ENCODE measurements at regions not wholly inside any gene's neighbourhood (a gene's known extent, or its start where the extent isn't known, plus 50 kb on each side); places are given as distances from the start of the nearest gene placed in this dataset.
A peak's percentile ranks its signal among the peaks of the same experiment; 100 is the strongest.

GRCh38 chr17:55668312-55668920 lies 54.2 kb downstream of the TMEM100 start:
- DNase-seq (ENCODE audit: low spot score), result no peak

DNA sequence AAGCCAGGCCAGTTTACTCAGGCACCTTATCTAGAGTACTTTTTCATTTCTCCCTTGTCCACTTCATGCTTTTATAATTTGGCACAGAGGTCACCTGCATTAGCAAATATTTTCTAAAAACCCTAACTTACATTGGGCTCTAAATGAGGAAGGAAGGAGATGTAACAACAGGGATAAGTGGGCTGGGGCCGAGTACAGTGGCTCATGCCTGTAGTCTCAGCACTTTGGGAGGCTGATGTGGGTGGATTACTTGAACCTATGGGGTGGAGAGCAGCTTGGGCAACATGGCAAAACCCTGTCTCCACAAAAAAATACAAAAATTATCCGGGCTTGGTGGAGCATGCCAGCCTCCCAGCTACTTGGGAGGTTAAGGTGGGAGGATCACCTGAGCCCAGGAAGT lies 55.9 kb downstream of the TMEM100 start:
- DNase-seq (ENCODE audit: low spot score), result no peak

- DNase-seq (ENCODE audit: low spot score), result no peak
These were observed 58.4 kb downstream of the TMEM100 start for GRCh38 chr17:55664287-55664686.

GRCh38 chr17:55663400-55663799 lies 59.3 kb downstream of the TMEM100 start:
- DNase-seq (ENCODE audit: low spot score), result no peak

- no peak for DNase-seq (ENCODE audit: low spot score)
These were observed 60.5 kb downstream of the TMEM100 start for GRCh38 chr17:55661963-55662834.

GRCh38 chr17:55661256-55661758 lies 61.4 kb downstream of the TMEM100 start:
- no peak for DNase-seq (ENCODE audit: low spot score)

- no peak for DNase-seq (ENCODE audit: low spot score)
These were observed 62.3 kb downstream of the TMEM100 start for GRCh38 chr17:55660178-55660886.

- DNase-seq (ENCODE audit: low spot score), result no peak
These were observed 63.0 kb downstream of the TMEM100 start for GRCh38 chr17:55659661-55660060.

DNA sequence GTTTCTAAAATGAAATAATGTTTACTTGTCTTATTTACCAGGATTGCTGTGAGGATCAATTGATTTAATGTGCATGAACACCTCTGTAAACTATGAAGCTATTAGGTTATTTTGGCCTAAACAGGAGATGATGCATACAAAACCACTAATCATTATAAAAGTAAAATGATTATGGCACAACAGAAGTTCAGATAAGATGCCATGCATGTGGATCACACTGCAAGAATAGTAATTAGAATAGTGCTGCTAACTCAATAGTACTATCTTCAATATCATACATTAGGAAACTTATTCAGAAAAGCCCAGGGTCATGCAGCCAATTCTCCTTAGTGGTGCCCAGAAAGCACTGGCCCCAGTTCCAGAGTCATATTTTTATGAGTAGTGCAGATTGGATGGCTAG lies 66.9 kb downstream of the TMEM100 start:
- no peak for DNase-seq (ENCODE audit: low spot score)

- DNase-seq (ENCODE audit: low spot score), result no peak
These were observed 67.8 kb downstream of the TMEM100 start for GRCh38 chr17:55654821-55655220.

DNA sequence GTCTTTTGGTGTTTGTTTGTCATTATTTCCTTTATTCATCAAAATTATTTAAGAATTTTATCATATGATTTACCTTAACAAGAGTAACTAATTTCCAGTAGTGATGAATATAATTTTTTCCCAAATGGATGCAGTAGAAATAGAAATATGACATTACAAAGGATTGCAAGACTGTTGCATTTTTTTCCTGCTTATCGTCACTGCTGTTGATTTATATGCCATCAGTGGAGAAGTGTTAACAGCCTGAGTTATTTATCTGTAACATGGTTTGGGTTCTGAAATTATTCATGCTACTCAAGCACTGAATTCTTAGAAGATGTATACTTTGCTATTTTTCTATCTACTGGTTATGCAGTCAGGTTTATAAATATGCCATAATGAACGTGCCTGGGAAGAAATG lies 68.6 kb downstream of the TMEM100 start:
- DNase-seq (ENCODE audit: low spot score), result no peak

GRCh38 chr17:55652825-55653224 lies 69.8 kb downstream of the TMEM100 start:
- no peak for DNase-seq (ENCODE audit: low spot score)

- no peak for DNase-seq (ENCODE audit: low spot score)
These were observed 70.4 kb downstream of the TMEM100 start for GRCh38 chr17:55652114-55652823.

DNA sequence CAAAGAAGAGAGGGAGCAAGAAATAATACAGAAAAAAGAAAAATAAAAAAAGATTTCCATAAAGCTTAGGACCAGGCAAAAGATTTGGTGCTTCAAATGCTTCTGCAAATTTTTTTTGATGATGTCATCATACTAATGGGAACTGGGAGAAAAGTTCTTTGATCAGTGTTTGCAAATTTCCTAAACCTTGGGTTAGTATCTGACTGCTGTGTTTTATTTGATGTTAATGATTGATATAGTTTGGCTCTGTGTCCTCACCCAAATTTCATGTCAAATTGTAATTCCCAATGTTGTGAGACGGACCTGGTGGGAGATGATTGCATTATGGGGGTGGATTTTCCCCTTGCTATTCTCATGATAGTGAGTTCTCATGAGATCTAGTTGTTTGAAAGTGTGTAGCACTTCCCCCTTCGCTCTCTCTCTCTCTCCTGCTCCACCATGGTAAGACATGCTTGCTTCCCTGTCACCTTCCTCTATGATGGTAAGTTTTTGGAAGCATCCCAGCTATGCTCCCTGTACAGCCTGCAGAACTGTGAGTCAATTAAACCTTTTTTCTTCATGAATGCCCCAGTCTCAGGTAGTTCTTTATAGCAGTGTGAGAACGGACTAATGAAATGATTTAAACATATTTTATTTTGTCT lies 72.6 kb downstream of the TMEM100 start:
- no peak for DNase-seq (ENCODE audit: low spot score)

DNA sequence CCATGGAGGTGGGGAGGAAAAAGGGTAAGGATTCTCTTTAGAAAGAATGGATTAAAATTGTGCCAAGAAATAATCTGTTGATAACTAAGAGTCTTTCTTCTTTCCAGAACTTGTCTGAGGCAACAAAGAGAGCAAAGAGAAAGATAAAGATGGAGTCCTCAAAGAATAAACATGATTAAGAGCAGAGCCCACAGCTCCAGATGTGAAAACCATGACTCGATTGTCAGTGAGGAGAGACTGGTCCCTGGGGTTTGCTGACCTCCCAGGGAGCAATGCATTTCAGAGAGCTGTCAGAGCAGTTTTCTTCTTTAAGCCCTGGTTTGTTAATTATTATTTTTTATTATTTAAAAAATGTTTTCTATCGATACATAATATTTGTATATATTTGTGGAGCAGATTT lies 74.6 kb downstream of the TMEM100 start:
- DNase-seq (ENCODE audit: low spot score), result no peak

DNA sequence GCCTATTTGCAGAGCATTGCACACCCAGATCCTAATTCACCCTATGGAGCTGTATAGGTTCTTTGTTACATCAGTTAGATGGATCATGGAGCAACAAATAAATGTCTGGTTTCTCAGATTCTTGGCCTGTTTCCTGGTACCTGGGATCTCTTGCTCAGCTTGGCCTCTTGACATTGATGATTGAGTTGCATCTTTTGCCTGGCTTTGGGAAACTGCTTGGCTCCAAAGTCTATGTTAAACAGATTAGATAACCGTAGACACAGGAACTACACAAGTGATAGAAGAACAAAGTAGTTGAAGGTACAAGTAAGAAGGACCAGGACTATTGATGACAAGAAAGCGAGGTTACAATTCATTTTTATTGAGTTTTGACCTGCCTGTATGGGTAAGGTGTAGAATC lies 77.3 kb downstream of the TMEM100 start:
- DNase-seq (ENCODE audit: low spot score), result no peak

DNA sequence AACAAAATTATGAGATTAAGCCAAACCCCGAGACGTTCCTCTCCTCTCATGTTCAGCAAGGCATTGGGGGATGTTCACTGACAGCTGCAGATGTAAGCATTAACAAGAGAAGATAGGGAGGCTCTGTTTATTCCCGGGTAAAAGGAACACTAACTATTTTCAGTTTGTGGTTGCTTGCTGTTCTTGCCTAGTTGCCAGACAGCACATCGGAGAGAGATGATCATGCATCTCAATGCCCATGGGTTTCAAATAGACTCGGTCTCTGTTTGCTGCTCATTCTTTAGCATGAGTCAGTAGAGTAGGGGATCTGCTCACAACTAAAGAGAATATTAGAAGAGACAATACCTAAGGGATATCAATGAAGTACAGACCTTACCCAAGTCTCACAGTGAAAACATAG lies 78.3 kb downstream of the TMEM100 start:
- no peak for DNase-seq (ENCODE audit: low spot score)

DNA sequence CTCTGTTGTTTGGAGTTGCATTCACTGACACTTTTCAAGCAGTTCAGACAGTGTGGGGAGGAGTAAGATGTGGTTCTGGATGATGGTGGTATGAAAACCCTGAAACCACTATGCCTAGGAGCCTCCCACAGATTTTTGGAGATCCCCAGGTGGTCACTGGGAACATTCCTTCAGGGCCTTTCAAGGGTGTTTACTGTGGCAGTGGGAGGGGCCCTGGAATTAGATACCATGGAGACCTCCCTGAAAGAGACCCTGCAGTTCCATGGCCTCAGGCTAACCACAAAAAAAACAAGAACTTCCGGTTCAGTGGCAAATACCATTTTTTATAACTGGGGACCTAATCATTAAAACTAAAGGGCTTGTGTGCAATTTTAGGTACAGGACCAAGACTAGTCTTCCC lies 79.9 kb downstream of the TMEM100 start:
- DNase-seq (ENCODE audit: low spot score), result peak; percentile 19

DNA sequence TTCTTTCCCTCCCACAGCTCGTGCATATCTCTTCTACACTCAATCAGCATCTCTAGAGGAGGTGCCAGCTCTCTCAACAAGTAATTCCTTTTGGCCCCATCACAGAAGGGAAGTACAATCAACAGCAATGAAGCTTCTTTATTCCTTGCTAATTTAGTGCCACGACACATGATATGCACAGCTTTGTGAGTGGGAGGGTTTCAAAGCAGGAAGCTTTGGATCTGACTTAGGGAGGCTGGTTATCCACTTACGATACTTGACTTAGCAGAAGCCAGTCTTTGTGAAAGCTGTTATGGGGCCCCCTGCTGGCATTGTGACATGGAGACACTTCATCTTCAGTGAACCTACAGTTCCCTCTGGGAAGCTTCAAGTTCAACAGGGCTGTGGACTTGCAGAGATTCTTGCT lies 81.0 kb downstream of the TMEM100 start:
- peak; percentile 62 for DNase-seq (ENCODE audit: low spot score)

GRCh38 chr17:55639096-55639495 lies 83.6 kb downstream of the TMEM100 start:
- DNase-seq (ENCODE audit: low spot score), result no peak

DNA sequence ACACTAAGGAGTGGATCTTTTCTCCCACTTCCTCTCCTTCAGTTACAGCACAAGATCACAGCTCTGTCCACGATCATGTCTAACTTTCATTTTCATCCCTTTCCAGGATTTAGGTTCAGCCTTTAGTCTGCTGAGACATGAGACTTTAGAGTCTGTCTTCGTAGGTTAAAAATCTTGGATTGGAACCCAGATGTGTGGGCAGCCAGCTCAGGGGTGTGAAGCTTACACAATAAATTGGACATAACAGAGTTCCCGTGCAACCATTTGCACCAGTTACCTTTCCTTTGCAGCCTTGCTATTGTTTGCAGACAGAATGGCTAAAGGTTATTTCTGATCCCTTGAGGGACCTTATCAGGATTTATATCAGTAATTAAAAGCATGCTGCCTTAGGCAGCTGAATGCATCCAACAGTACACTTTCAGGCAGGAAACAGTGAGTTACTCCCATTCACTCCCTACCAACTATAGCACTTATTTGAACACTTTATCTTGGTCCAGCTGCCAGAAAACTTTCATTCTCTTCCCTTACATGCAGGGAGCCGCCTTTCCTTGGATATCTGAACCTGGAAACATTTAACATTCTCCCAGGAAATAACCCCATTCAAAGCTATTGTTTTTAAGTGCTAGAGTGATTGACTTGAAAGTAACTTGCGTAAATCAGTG lies 87.3 kb downstream of the TMEM100 start:
- peak; percentile 37 for DNase-seq (ENCODE audit: low spot score)
